ENCODE measurements at regions not wholly inside any gene's neighbourhood (a gene's known extent, or its start where the extent isn't known, plus 50 kb on each side); places are given as distances from the start of the nearest gene placed in this dataset.

DNA sequence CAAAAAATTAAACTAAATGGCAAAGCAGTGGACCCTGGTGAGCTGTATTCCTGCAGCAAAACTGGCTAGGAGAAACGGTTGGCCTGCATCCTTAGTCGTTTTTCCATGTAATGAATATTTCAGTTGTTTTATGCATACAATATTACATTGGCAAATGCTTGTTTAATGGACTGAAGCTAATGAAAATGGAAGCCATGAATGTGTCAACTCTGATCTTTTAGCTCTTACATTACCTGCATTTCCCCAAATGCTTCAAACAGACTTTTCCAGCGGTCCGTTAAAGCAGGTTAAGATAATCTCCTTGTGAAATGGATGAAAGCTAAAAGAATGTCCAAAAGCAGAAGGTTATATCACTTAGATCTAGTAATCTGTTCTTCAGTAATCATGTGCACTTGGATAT lies 686.3 kb upstream of the SETBP1 start:
- DNase-seq: peak in 1 of 2 experiments; percentile 26

DNA sequence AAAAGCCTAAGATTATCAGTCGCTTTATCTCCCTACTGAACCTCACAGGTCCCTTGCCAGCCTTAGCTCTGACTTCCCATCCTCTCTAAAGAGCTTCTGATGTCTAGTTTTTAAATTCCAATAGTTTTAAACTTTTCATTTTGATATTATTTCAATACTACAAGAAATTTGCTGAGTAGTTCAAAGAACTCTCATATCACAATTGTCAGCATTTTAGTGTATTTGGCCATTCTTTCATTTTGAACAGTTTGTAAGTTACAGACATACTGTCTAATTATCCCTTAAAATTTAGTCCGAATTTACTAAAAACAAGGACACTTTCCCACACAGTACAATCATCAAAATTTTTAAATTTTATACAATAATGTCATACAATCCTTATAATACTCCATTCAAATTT lies 666.8 kb upstream of the SETBP1 start:
- no peak for DNase-seq

DNA sequence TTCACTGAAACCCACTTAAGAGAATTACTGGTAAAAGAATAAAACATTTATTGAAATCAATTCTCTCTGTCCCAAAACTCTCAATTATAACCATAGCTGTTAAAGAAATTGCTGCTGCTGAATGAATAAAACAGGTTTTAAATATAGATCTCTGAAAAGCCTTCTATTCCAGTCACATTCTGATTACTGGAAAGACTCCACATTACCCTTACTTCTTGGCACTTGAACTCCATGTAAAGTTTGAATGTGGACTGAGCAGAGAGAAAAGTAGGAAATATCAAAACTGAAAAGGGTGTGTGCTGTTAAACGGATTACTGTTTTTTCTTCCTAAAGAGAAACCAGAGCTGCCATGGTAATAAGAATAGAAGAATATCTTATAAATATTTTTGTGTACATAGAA lies 655.3 kb upstream of the SETBP1 start:
- DNase-seq: no peak

DNA sequence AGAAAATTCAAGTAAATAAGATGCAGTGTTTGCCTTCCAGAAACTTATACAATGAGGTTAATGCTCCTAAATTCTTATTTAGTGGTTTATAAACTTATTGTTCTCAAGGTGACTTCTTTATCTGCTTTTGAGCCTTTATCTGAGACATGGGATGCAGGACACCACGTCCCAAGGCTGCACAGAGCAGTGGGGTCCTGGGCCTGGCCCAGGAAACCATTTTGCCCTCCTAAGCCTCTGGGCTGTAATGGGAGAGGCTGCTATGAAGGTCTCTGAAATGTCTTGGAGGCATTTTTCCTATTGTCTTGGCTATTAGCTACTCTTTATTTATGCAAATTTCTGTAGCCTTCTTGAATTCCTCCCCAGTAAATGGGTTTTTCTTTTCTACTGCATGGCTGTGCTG lies 652.6 kb upstream of the SETBP1 start:
- DNase-seq: no peak

DNA sequence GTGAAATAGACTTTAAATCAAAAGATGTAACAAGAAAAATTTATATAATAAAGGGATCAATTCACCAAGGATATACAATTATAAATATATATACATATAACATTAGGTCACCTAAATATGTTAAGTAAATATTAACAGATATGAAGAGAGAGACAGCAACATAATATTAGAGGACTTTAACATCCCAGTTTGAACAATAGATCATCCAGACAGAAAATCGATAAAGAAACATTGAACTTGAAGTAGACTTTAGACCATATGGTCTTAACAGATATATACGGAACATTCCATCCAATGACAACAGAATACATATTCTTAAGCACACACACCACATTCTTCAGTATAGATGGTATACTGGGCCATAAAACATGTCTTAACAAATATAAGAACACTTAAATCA lies 649.6 kb upstream of the SETBP1 start:
- DNase-seq: no peak

GRCh38 chr18:44033144-44033701 lies 647.5 kb upstream of the SETBP1 start:
- peak in 1 of 2 experiments; percentile 10 for DNase-seq

- DNase-seq: no peak
Measured at GRCh38 chr18:44035554-44035953, 645.1 kb upstream of the SETBP1 start.

- DNase-seq: no peak
Measured at GRCh38 chr18:44036501-44036900, 644.2 kb upstream of the SETBP1 start.

GRCh38 chr18:44039216-44039615 lies 641.5 kb upstream of the SETBP1 start:
- DNase-seq: no peak

GRCh38 chr18:44039826-44040225 lies 640.9 kb upstream of the SETBP1 start:
- DNase-seq: no peak

- DNase-seq: no peak
Measured at GRCh38 chr18:44041553-44041952, 639.1 kb upstream of the SETBP1 start.

- no peak for DNase-seq
Measured at GRCh38 chr18:44041961-44042360, 638.7 kb upstream of the SETBP1 start.

DNA sequence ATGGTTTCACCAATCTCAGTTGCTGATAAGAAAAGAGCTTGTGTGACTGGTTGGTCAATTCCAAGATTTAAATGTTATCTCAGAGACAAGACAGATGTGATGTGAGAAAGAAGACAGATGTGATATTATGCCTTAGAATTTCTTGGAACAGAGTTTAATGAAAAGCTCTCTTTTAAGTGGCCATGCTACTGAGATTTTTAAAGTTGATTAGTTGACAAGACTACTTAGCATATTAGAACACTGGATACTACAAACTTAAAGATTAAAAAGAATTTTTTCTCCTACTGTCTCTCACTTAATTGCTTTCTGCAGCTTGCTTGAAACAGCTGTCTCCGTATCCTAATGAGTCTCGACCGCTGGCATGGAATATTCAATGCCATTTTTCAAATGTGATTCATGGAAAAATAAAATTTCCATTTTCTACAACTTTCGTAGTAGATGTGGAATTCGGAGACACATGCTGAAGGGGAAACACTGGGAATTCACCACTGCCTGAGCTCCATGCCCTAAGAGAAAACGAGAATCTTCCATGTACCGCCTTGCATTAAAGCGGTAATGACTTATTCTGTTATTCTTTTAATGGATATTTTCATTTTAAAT lies 634.2 kb upstream of the SETBP1 start:
- DNase-seq: no peak

- DNase-seq: no peak
Measured at GRCh38 chr18:44047585-44047984, 633.1 kb upstream of the SETBP1 start.

DNA sequence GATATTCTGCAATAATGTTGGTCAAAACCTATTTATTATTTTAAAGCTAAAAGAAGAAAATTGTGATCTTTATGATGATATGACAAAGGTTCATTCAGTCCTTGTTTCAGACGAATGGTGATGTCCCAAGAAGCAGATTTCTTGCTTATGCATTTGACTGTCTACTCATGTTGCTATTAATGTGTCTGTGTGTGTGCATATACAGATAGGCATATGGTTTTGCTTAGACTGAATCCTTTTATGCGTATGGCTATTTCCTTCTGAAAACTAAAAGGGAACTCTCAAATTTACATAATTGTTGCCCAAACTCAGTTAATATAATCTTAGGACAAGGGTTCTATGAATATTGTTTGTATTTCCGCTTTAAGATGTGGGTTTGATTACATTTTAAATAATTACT lies 632.3 kb upstream of the SETBP1 start:
- no peak for DNase-seq

GRCh38 chr18:44048846-44049245 lies 631.8 kb upstream of the SETBP1 start:
- no peak for DNase-seq

DNA sequence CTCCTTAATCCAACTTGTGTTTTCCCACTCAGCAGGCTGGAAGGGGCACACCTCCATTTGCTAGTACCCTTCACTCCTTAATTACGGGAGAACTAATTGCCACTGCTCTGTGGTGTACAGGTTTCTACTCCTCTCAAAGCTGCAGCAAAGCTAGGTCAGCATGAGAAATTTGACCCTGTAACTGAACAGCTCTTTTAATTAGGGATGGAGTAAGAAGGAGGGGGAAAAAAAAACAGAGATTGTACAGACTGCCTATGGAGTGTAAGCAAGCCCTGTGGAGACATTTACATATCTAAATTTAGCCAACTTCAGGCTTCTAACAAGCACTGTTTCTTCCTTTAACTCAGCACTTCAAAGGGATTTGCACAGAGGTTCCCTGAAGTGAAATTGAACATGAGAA lies 629.7 kb upstream of the SETBP1 start:
- DNase-seq: peak; percentile 44 to 63

- DNase-seq: no peak
Measured at GRCh38 chr18:44054514-44054913, 626.2 kb upstream of the SETBP1 start.

DNA sequence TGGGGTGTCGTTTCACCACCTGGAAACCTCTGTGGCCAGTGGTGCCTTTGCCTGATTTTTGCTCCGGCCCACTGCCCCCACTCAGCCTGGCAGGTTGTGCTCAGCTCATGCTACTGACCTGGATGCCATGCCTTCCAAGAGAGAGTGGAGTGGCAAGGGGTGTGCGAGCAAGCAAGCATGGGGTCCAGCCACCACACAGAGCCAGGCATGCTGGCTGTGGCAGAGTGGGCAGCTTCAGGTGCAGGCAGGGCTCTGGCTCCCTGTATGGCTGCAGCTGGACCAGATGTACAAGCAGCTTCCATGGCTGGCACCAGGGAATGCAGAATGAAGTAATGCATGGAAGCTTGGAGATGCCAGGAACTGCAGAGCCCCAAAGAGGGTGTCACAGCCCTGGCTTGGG lies 620.5 kb upstream of the SETBP1 start:
- DNase-seq: no peak

GRCh38 chr18:44061438-44061837 lies 619.2 kb upstream of the SETBP1 start:
- no peak for DNase-seq

DNA sequence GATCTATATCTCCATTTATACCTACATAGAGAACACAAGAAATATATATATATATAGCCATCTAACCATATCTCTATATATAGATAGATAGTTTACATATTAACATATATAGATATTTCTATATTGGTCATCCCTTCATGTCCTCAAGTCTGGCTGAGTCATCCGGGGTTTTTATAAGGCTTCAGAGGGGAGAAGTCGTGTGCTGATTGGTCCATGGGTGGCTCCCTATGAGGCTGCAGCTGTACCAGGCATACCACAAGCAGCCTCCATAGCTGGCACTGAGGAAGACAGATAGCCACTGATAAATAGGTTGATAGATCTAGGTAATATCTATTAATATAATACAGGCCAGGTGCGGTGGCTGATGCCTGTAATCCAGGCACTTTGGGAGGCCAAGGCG lies 618.3 kb upstream of the SETBP1 start:
- no peak for DNase-seq

DNA sequence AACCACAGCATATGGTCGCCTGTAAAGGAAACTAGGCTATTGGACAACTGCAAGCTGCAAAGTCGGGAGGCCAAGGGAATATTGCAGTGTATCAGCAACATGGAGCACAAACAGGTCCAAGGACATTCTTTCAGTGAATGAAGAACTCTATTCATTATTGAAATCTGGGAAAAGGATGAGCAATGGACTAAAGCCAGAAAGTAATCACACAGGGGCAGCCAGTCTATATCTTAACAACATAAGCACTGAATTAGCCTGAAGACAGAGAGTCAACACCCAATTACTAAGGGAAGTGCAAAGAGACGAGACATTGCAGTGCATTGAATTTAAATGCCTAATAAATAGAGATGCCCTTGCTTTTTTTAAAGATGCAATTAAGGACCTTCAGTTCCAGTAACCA lies 615.5 kb upstream of the SETBP1 start:
- no peak for DNase-seq

GRCh38 chr18:44066541-44066940 lies 614.1 kb upstream of the SETBP1 start:
- DNase-seq: no peak

GRCh38 chr18:44067186-44067585 lies 613.5 kb upstream of the SETBP1 start:
- DNase-seq: no peak

- DNase-seq: no peak
Measured at GRCh38 chr18:44075038-44075437, 605.6 kb upstream of the SETBP1 start.
